Fibroblast of lung (primary cell): ENCODE measurements at regions not wholly inside any gene's neighbourhood (a gene's known extent, or its start where the extent isn't known, plus 50 kb on each side); places are given as distances from the start of the nearest gene placed in this dataset.

ENCODE experiments used
- CTCF ChIP-seq, 2 donors: IDR thresholded peaks in 1 of 2; conservative IDR thresholded peaks in 1 of 2; 1 replicate in 1 of 2; 2 replicates in 1 of 2; pipeline ENCODE4 v1.5.1; 2011 to 2012; ENCODE audit warnings: low read length in 2 of 2, control low read depth in 1 of 2, inconsistent platforms in 1 of 2, low read depth in 1 of 2, mild to moderate bottlenecking in 1 of 2
- EZH2 ChIP-seq: IDR thresholded peaks from 2 replicates; pipeline ENCODE4 v1.5.1; 2012; ENCODE audit warnings: low read length, control low read depth, mild to moderate bottlenecking; ENCODE audit errors: missing control alignments

- no peak for TF ChIP-seq CTCF (conservative IDR thresholded peaks at IDR 0.05 in 1 of 2, IDR thresholded peaks at IDR 0.05 in 1 of 2; ENCODE audit: low read depth in 1 of 2, low read length in 2 of 2)
- no peak for TF ChIP-seq EZH2
Observed at GRCh38 chr3:116950301-116951055, 240.9 kb downstream of the TUSC7 start.
